ENCODE measurements at regions not wholly inside any gene's neighbourhood (a gene's known extent, or its start where the extent isn't known, plus 50 kb on each side); places are given as distances from the start of the nearest gene placed in this dataset.

DNA sequence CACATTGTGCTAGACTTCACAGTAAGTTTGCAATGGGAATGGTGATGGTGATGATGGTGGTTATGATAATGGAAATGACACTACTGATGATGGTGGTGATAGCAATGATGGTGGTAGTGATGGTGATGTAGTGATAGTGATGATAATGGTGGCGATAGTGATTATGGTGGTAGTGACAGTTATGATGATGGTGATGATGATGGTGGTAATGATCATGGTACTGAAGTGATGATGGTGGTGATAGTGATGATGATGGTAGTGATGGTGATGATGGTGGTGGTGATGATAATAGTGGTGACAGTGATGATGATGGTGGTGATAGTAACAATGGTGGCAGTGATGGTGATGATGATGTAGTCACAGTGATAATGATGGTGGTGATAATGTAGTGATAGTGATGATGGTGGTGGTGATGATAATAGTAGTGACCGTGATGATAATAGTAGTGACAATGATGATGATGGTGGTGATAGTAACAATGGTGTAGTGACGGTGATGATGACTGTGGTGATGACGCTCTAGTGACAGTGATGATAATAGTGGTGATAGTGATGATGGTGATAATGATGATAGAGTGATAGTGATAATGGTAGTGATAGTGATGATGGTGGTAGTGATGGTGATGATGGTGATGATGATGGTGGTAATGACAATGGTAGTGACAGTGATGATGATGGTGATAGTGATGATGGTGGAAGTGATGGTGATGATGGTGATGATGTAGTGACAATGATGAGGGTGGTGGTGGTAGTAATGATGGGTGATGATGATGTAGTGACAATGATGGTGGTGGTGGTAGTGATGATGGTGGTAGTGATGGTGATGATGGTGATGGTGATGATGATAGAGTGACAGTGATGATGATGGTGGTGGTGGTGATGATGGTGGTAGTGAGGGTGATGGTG is 222.9 kb upstream of the PWP1 start:
- intact Hi-C loops (cut with DNase I): no loop called here
- ATAC-seq (no peak), FAIRE-seq (no peak), DNase-seq (no peak)
- H3K9me3 ChIP-seq: no peaks in the 10 kb centered on the region
- no peaks in the 10 kb centered on the region for H3K27me3 ChIP-seq
- no peak for TF ChIP-seq CTCF (IDR thresholded peaks at IDR 0.05)
- no peaks in the 10 kb centered on the region for H3K4me1 ChIP-seq
- 82 to 85% methylated on average over 4 of the region's 4 CpGs for WGBS, 2 donors
- no peak overlapping the region for H3K4me3 ChIP-seq
- H3K27ac ChIP-seq: no peak overlapping the region
- H3K36me3 ChIP-seq: no peaks in the 10 kb centered on the region

- H3K27ac ChIP-seq: no peak overlapping the region
- H3K9me3 ChIP-seq: no peaks in the 10 kb centered on the region
- WGBS, 2 donors: 84 to 88% methylated on average over 1 of the region's 1 CpG
- ATAC-seq (no peak), FAIRE-seq (no peak), DNase-seq (no peak)
- no peaks in the 10 kb centered on the region for H3K36me3 ChIP-seq
- H3K27me3 ChIP-seq: no peaks in the 10 kb centered on the region
- intact Hi-C loops (cut with DNase I): no loop called here
- TF ChIP-seq CTCF (IDR thresholded peaks at IDR 0.05): no peak
- no peak overlapping the region for H3K4me3 ChIP-seq
- no peaks in the 10 kb centered on the region for H3K4me1 ChIP-seq
These were observed 221.0 kb upstream of the PWP1 start for GRCh38 chr12:107464644-107465043.

GRCh38 chr12:107465625-107466024 is 220.0 kb upstream of the PWP1 start:
- Histone ChIP-seq H3K27ac (no peak overlapping the region), H3K4me1 (no peaks in the 10 kb centered on the region), H3K9me3 (no peaks in the 10 kb centered on the region), H3K4me3 (no peak overlapping the region), H3K27me3 (no peaks in the 10 kb centered on the region), H3K36me3 (no peaks in the 10 kb centered on the region)
- ATAC-seq (no peak), DNase-seq (no peak), FAIRE-seq (no peak)
- intact Hi-C loops (cut with DNase I): no loop called here
- 78 to 79% methylated on average over 11 of the region's 11 CpGs for WGBS, 2 donors
- TF ChIP-seq CTCF (IDR thresholded peaks at IDR 0.05): no peak

- no peak overlapping the region for H3K4me3 ChIP-seq
- FAIRE-seq (no peak), ATAC-seq (peak in 1 of 4 donors; percentile 9), DNase-seq (no peak)
- no peaks in the 10 kb centered on the region for H3K27me3 ChIP-seq
- intact Hi-C loops (cut with DNase I): no loop called here
- 48 to 58% methylated on average over 6 of the region's 6 CpGs for WGBS, 2 donors
- no peaks in the 10 kb centered on the region for H3K4me1 ChIP-seq
- TF ChIP-seq CTCF (IDR thresholded peaks at IDR 0.05): no peak
- H3K36me3 ChIP-seq: no peaks in the 10 kb centered on the region
- no peaks in the 10 kb centered on the region for H3K9me3 ChIP-seq
- no peak overlapping the region for H3K27ac ChIP-seq
These were observed 217.9 kb upstream of the PWP1 start for GRCh38 chr12:107467716-107468115.

DNA sequence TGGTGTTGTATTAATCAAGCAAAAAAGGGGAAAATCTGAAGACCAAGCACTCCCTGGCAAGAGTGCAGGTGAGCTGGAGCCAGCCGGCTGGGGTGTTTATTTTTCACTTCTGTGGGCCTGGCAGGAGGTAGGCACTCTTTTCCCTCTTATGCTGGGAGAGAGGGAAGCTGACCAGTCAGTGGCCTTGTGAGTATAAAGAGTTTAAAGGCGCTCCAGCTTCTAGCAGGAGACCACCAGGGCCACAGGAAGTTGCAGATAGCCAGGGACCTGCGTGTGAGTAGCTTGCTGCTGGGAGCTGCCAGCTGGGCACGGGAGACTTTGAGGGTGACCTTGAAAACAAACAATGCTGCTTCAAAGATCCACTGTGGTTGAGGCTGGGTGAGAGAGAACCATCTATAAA is 217.4 kb upstream of the PWP1 start:
- Histone ChIP-seq H3K27me3 (no peaks in the 10 kb centered on the region), H3K27ac (peak overlapping the region in 2 of 4 donors; percentile 2 to 10), H3K9me3 (no peaks in the 10 kb centered on the region), H3K4me1 (no peaks in the 10 kb centered on the region), H3K36me3 (no peaks in the 10 kb centered on the region), H3K4me3 (no peak overlapping the region)
- DNase-seq (peak in 1 of 6 donors; percentile 20), FAIRE-seq (no peak), ATAC-seq (peak; percentile 35 to 85 (median 74))
- no peak for TF ChIP-seq CTCF (IDR thresholded peaks at IDR 0.05)
- 8 to 11% methylated on average over 4 of the region's 4 CpGs for WGBS, 2 donors
- intact Hi-C loops (cut with DNase I): no loop called here
